ENCODE measurements at regions not wholly inside any gene's neighbourhood (a gene's known extent, or its start where the extent isn't known, plus 50 kb on each side); places are given as distances from the start of the nearest gene placed in this dataset.

DNA sequence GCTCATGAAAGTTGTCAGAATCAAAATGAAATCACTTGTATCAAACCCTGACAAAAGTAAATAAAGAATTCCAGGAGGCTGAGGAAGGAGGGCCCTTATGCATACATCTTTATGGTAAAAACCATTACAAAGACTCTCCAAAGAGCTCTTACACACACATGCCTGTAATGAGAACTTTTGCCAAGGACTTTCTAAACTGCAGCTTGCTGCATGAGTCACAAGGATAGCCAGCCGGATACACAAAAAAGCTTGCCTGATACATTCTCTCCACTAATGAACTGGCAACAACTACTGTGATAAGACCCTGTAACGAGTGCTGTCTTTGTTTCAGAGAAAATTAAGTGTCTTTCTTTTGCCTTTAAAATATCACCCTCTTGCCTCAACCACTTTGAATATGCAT is 618.1 kb downstream of the PPP4R3C start:
- no peak for TF ChIP-seq NFIC (IDR thresholded peaks at IDR 0.05)
- no peak for TF ChIP-seq EP300 (IDR thresholded peaks at IDR 0.05; ENCODE audit: borderline replicate concordance)
- TF ChIP-seq, protein P1, sequence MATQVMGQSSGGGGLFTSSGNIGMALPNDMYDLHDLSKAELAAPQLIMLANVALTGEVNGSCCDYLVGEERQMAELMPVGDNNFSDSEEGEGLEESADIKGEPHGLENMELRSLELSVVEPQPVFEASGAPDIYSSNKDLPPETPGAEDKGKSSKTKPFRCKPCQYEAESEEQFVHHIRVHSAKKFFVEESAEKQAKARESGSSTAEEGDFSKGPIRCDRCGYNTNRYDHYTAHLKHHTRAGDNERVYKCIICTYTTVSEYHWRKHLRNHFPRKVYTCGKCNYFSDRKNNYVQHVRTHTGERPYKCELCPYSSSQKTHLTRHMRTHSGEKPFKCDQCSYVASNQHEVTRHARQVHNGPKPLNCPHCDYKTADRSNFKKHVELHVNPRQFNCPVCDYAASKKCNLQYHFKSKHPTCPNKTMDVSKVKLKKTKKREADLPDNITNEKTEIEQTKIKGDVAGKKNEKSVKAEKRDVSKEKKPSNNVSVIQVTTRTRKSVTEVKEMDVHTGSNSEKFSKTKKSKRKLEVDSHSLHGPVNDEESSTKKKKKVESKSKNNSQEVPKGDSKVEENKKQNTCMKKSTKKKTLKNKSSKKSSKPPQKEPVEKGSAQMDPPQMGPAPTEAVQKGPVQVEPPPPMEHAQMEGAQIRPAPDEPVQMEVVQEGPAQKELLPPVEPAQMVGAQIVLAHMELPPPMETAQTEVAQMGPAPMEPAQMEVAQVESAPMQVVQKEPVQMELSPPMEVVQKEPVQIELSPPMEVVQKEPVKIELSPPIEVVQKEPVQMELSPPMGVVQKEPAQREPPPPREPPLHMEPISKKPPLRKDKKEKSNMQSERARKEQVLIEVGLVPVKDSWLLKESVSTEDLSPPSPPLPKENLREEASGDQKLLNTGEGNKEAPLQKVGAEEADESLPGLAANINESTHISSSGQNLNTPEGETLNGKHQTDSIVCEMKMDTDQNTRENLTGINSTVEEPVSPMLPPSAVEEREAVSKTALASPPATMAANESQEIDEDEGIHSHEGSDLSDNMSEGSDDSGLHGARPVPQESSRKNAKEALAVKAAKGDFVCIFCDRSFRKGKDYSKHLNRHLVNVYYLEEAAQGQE (IDR thresholded peaks at IDR 0.05; ENCODE audit: low read depth) = no peak
- no peak for TF ChIP-seq EGR1 (IDR thresholded peaks at IDR 0.05)
- TF ChIP-seq TCF12 (IDR thresholded peaks at IDR 0.05; ENCODE audit: low read depth) = no peak
- TF ChIP-seq CREB1 (IDR thresholded peaks at IDR 0.05; ENCODE audit: low read depth) = no peak
- TF ChIP-seq ZBTB7A (IDR thresholded peaks at IDR 0.05; ENCODE audit: low read depth) = no peak
- no peak for TF ChIP-seq TAF1 (IDR thresholded peaks at IDR 0.05; ENCODE audit: low read depth)
- TF ChIP-seq, protein P2, sequence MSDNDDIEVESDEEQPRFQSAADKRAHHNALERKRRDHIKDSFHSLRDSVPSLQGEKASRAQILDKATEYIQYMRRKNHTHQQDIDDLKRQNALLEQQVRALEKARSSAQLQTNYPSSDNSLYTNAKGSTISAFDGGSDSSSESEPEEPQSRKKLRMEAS (IDR thresholded peaks at IDR 0.05) = no peak
- no peak for TF ChIP-seq TEAD4 (IDR thresholded peaks at IDR 0.05)
- TF ChIP-seq FOXM1 (IDR thresholded peaks at IDR 0.05; ENCODE audit: borderline replicate concordance, low read depth) = no peak
- no peak for TF ChIP-seq USF1 (IDR thresholded peaks at IDR 0.05)

Measured in Ishikawa (cell line).